IPS DF 4.7 (cell line): ENCODE measurements at regions not wholly inside any gene's neighbourhood (a gene's known extent, or its start where the extent isn't known, plus 50 kb on each side); places are given as distances from the start of the nearest gene placed in this dataset.

Experiments
- DNase-seq: peaks from one replicate; pipeline ENCODE4 v3.0.0-alpha.2; 2013; ENCODE audit warnings: low spot score; ENCODE audit errors: extremely low read depth

- no peak for DNase-seq
These were observed 204.8 kb upstream of the GALNT5 start for GRCh38 chr2:157052685-157053224.

DNA sequence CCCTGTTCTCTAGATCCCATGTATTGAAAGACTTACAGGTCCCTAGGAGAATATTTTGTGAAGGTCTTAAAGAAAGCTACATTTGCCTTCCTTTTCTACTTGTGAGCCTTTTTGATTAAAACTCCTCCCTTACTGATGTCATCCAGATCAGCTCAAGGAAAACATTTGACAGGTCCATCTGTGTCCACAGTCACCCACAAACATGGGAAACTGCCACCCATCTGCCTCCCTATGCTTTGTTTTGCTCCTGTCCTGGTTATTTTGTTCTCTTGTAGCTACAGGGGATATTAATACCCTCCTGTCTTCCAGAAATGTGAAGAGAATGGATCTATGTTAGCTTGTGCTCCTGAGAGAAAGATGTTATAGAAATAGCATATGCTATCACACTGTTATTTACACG, 203.6 kb upstream of the GALNT5 start:
- no peak for DNase-seq

- no peak for DNase-seq
These were observed 201.8 kb upstream of the GALNT5 start for GRCh38 chr2:157055660-157056199.

- no peak for DNase-seq
These were observed 201.3 kb upstream of the GALNT5 start for GRCh38 chr2:157056200-157056676.

- no peak for DNase-seq
These were observed 199.3 kb upstream of the GALNT5 start for GRCh38 chr2:157058161-157058560.

GRCh38 chr2:157059036-157059435, 198.5 kb upstream of the GALNT5 start:
- DNase-seq: no peak

DNA sequence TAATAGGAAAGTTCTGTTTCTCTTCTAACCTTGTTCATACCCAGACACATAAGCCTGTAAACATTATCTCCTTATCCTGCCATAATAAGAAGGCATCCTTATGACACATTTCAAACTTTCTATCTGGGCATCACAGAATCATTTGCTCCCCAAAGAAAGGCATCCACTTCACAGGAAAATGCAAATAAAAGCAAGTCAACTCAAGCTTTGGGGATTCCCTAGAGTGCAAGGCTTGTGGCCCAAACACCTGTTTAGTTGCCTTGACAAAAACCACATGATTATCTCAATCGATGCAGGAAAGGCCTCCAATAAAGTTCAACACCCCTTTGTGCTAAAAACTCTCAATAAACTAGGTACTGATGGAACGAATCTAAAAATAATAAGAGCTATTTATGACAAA, 195.7 kb upstream of the GALNT5 start:
- DNase-seq: no peak

- DNase-seq: no peak
These were observed 189.9 kb upstream of the GALNT5 start for GRCh38 chr2:157067562-157067961.

DNA sequence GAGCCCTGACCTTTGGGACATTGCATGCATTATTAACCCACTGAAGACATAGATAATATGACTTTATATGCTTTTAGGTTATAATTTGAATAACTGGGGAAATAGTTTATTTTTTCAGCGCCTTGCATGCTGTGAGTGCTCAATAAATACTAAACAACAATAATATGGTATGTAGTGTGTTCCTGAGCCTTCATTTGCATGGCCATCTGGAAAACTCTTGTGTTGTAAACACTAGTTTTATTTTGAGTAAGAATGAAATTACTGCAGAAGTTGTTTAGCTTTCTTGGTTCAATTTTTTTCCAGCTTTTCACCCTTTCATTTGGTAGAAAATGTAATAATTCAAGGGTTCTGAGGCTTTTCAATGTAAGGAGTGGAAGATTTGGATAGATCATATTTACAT, 189.3 kb upstream of the GALNT5 start:
- DNase-seq: no peak

DNA sequence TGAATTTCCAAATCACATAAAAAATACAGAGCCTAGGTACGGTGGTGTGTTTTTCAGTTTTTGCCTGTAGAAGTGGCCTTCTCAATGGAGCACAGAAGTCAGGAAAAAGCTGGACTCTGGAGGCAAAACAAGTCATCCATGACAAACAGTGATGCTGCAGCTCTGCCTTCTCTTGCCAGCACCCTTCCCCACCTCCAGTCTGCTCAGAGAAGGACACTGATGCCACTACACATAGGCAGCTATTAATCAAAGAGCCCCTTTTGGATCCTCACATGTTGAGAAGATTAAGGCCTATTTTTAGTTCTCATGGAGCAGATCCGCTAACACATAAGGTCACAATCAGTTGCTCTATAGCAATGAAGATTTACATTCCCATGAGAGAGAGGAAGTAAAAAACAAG, 181.6 kb upstream of the GALNT5 start:
- no peak for DNase-seq

DNA sequence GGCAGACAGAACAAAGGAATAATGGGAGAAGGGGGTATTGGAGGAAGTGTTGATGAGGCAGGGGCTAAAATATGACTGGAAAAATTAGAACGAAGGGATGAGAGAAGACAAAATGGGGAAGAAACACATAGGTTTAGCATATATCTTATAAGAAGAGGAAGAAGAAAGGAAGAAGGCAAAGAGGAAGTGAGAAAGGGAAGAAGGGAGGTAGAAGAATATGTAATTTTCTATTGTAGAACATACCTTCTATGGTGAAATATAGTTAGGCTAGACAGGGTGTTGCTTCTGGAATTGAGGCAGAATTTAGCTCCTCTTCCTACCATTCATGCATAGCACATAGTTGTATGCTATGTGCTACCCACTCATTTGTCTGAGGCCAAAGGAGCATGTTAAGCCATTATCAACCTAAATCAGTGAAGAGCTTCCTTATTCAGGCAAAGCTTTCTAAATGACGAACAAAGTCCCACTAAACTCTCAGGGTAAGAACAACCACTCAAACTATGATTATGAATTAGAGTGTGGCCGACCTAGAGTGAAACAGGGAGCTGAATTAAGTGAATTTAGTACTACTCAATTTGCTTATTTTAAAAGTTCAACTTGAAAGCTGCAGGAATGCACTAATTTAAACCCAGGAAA, 180.9 kb upstream of the GALNT5 start:
- DNase-seq: no peak

GRCh38 chr2:157077753-157078350, 179.7 kb upstream of the GALNT5 start:
- DNase-seq: no peak

GRCh38 chr2:157082950-157083349, 174.6 kb upstream of the GALNT5 start:
- DNase-seq: no peak

DNA sequence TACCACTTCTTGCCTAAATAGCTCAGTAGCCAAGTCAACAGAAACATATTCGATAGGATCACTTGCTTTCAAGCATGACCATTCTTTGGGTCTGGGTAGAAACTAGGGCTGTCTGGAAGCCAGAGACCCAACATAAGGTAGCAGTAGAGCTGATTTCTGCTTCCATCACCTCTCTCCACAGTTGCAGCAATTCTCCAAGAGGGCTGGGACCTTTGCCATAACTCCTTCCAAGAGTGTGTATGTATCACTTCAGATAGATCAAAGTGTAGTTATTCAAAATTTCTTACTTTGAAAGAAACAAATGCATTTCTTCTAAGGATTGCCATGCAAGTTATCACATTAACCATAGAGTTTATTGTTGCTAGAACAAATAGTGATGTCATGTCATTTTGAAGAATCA, 172.0 kb upstream of the GALNT5 start:
- no peak for DNase-seq

GRCh38 chr2:157087373-157088002, 170.0 kb upstream of the GALNT5 start:
- no peak for DNase-seq

DNA sequence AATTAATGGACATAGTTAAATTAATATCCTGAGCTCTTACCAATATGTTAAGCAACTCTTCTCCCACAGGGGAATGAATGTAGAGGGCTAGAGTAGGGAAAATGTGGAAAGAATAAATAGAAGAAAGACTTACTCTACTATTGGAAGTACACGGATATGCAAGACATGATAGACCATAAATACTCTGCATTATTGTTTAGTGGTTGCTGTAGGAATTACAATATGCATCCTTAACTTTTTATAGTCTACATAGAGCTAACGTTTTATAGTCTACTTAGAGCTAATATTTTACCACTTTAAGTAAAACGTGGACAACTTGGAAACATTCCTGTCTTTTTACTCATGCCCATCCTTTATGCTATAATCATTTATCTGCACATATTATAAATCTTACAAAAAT, 163.8 kb upstream of the GALNT5 start:
- DNase-seq: no peak

- DNase-seq: no peak
These were observed 152.1 kb upstream of the GALNT5 start for GRCh38 chr2:157105372-157105771.

- no peak for DNase-seq
These were observed 150.6 kb upstream of the GALNT5 start for GRCh38 chr2:157106950-157107349.

- DNase-seq: no peak
These were observed 150.0 kb upstream of the GALNT5 start for GRCh38 chr2:157107460-157107859.

DNA sequence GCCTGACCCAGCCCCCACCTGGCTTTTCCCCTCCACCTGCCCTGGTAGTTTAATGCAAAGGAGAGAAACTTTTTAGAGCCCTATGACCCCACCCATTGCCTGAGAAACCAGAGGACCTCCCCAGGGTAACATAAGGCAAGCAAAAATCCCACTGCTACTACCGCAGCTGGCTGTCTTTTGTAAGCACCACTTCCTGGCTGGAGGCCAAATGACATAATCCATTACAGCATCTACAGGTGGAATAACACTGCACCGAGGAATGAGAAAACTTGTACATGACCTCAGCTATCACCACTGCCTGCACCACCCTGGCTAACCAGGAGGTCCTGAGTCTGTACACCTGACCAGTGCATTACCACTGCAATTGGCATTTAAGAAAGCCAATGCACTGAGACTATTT, 149.6 kb upstream of the GALNT5 start:
- no peak for DNase-seq

DNA sequence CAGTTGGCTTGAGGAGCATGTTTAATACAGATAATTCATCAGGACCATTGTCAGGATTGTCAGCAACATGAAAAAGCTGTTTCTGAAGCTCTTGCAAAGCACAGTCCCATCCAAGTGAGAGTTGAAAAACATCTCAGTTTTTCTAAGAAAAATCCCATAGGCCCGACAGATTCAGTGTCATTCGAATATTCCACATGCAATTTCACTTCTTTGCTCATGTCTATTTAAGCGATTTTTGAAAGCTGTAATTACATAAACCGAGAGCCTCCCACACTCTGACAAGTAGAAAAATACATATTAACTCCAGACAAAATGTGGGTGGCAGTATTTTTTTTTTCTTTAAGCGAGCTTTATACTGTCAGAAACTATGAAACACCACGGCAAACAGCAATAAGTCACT, 134.7 kb upstream of the GALNT5 start:
- no peak for DNase-seq

GRCh38 chr2:157124731-157125130, 132.8 kb upstream of the GALNT5 start:
- DNase-seq: no peak
